ENCODE measurements at regions not wholly inside any gene's neighbourhood (a gene's known extent, or its start where the extent isn't known, plus 50 kb on each side); places are given as distances from the start of the nearest gene placed in this dataset.

- DNase-seq, result no peak
Measured at GRCh38 chr13:111038887-111039286, 76.2 kb upstream of the ARHGEF7 start.

DNA sequence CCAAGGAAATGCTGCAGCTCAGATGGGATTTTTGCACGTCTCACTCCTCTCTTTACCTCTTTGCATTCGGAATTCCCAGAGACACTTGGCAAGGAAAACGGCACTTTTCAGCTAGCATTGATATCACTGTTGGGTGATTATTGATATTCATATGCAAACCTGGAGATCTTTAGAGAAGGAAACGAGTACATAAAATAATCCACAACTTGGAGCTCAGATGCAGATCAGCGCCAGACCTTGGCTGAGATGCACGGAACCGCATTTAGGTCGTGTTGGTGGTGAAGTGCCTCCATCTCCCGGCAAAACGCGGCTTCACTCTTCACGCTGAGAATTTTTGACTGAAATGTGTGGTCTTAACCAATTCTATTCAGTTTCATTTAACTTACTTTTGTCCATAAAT, 77.2 kb upstream of the ARHGEF7 start:
- no peak for DNase-seq

DNA sequence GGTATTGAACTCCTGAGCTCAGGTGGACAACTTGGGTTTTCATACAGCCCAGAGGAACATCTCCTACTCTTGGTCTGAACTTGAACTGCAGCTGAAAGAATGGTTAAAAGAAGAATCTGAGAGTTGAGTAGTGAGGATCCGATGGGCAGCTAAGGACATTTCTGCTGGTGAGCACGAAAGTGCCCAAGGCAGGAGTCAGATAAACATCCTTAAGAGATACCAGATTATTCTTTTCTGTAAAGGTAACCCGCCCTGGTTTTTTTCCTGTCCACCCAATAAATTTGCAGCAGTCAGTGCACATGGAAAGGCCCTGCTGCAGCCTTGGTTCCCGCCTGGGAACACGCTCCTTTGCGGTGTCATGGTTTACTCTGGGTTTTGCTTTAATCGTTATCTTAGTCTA, 78.4 kb upstream of the ARHGEF7 start:
- DNase-seq, result no peak

GRCh38 chr13:111035861-111036260, 79.2 kb upstream of the ARHGEF7 start:
- no peak for DNase-seq

- DNase-seq, result no peak
Measured at GRCh38 chr13:111034811-111035210, 80.3 kb upstream of the ARHGEF7 start.

DNA sequence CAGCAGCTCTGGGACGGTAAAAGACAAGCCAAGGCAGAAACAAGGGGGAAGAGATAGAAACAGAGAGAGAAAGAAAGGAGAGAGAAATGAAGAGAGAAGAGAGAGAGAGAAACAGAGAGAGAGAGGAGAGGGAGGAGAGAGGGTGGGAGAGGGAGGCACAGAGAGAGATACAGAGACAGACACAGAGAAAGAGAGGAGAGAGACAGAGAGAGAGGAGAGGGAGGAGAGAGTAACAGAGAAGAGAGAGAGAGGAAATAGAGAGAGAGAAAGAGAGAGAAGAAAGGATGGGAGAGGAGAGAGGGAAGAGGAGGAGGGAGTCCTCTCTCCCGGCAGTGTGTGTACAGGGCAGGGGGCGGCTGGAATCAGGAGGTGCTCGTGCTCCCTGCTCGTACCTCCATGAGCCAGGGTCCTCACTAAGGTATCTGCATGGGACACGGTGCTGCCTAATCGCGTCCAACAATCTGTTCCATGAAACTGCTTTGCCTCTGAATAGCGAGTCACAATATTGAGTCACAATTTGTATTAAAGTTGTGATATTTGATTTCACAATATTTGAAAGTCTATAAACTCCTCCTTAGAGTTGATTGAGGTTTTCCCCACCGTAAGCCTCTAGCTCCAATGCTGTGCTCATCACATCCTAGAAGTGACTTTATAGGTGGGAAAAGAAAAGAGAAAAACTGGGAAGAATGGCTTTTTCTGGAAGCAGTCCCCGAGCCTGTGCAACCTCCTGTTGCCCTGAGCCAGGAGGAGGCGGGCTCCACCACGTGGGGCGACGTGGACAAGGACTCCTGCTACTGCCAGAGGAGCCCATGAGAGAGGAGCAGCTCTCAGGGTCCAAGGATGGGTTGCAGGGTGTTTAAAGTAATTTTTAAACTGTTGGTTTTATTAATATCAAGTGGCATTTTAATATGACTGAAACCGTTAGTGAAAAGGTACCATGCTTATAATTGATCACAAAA, 81.7 kb upstream of the ARHGEF7 start:
- DNase-seq, result no peak

DNA sequence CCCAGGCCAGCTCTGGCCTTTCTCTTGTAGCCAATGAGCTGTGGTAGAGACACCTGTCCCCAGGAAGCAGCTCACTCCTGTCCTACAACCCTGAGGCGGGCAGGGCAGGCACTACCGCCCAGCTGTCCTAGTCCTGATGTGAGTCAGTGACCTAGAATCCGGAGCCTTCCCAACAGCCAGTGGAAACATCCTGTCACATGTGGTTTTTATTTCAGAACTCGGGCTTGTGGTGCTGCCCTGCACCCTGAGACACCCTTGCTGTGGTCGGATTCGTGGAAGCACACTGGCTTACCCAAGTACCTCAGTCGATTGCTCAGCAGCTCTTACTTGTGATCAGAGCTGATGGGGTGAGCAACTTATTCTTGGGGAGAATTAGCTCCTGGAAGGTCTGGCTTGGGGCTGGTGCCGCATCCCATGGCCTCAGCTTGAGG, 83.6 kb upstream of the ARHGEF7 start:
- DNase-seq, result no peak

- DNase-seq, result no peak
Measured at GRCh38 chr13:111029957-111030609, 85.0 kb upstream of the ARHGEF7 start.

DNA sequence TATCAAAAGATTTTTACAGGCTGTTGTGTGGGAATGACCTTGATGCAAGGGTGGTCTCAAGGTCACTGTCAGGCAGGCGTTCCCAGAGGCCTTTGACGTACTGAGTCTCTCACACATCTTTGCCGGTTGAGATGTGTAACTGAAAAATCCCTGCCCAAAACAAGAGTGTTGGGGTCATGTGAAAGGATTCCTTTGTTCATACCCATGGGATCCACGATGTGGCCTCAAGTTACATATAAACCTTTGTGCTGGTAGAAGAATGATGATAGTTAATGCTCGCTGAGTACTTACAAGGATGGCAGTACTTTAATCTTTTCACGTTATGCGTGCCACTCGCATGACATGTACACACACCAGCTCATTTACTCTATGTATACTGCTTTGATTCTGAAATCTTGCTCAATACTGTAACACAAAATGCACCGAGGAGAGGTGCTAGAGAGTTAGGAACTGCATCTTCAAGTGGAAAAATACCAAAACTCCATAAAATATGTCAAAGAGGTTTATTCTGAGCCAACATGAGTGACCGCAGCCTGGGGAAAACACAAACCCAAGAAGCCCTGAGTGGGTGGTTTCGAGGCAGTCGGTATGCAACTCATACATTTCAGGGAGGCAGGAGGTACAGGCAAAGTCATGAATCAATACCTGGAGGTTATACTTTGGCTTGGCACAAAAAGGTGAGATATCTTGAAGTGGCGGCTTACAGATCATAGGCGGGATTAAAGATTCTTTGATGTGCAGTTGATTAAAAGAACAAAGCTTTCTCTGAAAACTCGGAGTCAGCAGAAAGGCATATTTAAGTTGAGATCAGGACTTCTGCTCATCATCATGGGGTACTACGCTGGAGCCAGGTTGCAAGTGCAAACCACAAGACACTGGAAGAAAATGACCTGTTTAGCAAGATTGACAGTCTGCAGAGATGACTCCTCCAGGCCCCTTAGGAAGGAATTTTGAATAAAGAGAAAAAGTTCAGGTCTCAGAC, 87.4 kb upstream of the ARHGEF7 start:
- no peak for DNase-seq

DNA sequence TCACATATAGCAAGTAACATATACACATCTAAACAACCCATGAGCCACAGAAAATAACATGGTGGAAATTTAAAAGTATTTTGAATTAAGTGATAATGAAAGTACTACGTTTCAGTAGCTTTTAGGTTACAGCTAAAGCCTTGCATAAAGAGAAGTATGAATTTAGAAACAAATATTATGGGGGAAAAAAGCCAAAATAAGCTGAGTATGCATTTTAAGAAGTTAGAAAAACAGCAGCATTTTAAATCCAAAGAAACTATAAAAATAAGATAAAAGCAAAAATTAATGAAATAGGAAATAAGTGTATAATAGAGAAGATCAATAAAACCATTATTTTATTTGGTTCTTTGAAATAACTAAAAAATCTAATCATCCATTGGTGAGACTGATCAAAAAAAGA, 89.8 kb upstream of the ARHGEF7 start:
- no peak for DNase-seq

DNA sequence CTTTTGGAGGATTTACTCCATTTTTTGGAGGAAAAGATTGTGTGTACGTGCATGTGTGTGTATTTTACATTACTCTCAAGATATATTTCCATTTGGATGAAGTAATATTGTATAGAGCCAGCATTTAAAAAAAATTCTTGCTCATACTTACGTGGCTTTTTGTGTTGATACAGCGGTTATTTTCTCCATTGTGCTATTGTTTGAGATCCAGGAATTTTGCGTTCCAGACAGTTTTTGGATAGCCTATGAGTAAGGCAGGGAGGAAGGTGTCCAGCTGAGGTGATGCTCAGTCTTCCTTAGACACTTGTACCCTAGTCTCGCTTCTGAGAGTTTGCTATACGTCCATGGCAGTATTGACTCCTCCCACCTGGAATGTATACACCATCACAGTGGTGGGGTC, 92.2 kb upstream of the ARHGEF7 start:
- no peak for DNase-seq

DNA sequence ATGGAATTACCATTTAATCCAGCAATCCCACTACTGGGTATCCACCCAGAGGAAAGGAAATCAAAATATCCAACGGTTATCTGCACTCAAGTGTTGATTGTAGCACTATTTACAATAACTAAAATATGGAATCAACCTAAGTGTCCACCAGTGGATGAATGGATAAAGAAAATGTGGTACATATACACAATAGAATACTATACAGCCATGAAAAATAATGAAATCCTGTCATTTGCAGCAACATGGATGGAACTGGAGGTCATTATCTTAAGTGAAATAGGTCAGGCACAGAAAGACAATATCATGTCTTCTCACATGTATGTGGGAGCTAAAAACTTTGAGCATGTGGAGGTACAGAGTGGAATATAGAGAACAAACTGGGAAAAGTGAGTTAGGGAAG, 92.9 kb upstream of the ARHGEF7 start:
- DNase-seq, result no peak

DNA sequence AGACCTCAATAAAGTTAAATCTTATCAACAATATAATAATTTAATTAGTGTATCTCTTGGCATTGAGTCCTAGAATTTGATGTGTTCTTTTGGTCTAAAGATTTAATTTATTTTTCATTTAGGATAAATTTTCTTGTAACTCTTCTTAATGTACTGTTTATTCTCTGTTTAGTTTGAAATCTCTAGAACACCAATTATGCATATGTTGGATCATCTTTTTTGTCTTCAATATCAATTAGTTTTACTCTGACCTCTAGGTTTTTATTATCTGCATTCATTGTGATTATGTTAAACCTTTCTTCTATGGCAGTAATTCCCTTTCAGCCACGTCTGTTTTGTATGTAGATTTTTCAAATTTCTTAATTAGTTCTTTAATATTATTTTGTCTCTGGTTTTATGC, 93.8 kb upstream of the ARHGEF7 start:
- DNase-seq, result no peak

- no peak for DNase-seq
Measured at GRCh38 chr13:111020546-111020945, 94.6 kb upstream of the ARHGEF7 start.

- DNase-seq, result no peak
Measured at GRCh38 chr13:111020021-111020420, 95.1 kb upstream of the ARHGEF7 start.

- DNase-seq, result no peak
Measured at GRCh38 chr13:111017755-111018459, 97.2 kb upstream of the ARHGEF7 start.

GRCh38 chr13:111013196-111013595, 98.3 kb upstream of the ANKRD10 start:
- no peak for DNase-seq

- no peak for DNase-seq
Measured at GRCh38 chr13:111011899-111012298, 97.0 kb upstream of the ANKRD10 start.

- no peak for DNase-seq
Measured at GRCh38 chr13:111008351-111008750, 93.5 kb upstream of the ANKRD10 start.

DNA sequence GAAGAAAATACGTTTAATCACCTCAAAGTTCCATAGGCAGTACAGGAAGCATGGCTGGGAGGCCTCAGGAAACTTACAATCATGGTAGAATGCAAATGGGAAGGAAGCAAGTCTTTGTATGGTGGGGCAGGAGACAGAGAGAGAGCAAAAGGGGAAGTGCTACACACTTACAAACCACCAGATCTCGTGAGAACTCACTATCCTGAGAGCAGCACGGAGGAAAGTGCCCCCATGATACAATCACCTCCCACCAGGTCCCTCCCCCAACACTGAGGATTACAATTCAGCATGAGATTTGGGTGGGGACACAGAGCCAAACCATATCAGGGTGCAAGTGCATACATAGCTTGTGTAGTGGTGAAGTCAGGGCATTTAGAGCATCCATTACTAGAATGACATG, 92.3 kb upstream of the ANKRD10 start:
- no peak for DNase-seq

- peak; percentile 42 for DNase-seq
Measured at GRCh38 chr13:111006506-111007031, 91.7 kb upstream of the ANKRD10 start.

All from renal pelvis (tissue), 1 donor.